Activated T-cell treated with anti-CD3 and anti-CD28 coated beads, Interleukin-2, amount 50 U/mL, for 4 hours (primary cell): ENCODE measurements at regions not wholly inside any gene's neighbourhood (a gene's known extent, or its start where the extent isn't known, plus 50 kb on each side); places are given as distances from the start of the nearest gene placed in this dataset.
"Not testable (repeated sequence)": the region's sequence is repeated elsewhere in the genome, so short reads cannot be mapped to it uniquely, and the experiment has no call there.

Experiments used
- ATAC-seq, 2 donors: fragments of 200-7000 bp; cut with Tn5 transposase; one replicate each; pipeline ENCODE4 v1.10.0; 2021
- DNase-seq: peaks from one replicate; pipeline ENCODE4 v3.0.0-alpha.2; 2020
- H3K27me3 Mint-ChIP-seq: one replicate; pipeline ENCODE4 v1.8.0; 2021; ENCODE audit warnings: low read depth, mixed read lengths
- H3K36me3 Mint-ChIP-seq: one replicate; pipeline ENCODE4 v1.8.0; 2022; ENCODE audit warnings: mixed read lengths; ENCODE audit not compliant: insufficient read depth
- H3K4me1 Mint-ChIP-seq: one replicate; pipeline ENCODE4 v1.8.0; 2021; ENCODE audit warnings: low read depth, mixed read lengths
- H3K4me3 Mint-ChIP-seq: one replicate; pipeline ENCODE4 v1.8.0; 2021; ENCODE audit warnings: mild to moderate bottlenecking, moderate library complexity, mixed read lengths
- H3K9me3 Mint-ChIP-seq: one replicate; pipeline ENCODE4 v1.8.0; 2021; ENCODE audit warnings: mixed read lengths

- DNase-seq, H3K4me3 Mint-ChIP-seq, ATAC-seq, H3K36me3 Mint-ChIP-seq, H3K27me3 Mint-ChIP-seq, H3K9me3 Mint-ChIP-seq: not testable (repeated sequence)
- H3K4me1 Mint-ChIP-seq, result peaks cover 32% of the 10 kb centered on the region
Measured at GRCh38 chr15:92804610-92804936, 95.6 kb upstream of the CHD2 start.

- peaks cover 35% of the 10 kb centered on the region for H3K4me1 Mint-ChIP-seq
- DNase-seq (no peak), ATAC-seq (no peak)
- peaks cover 2% of the 10 kb centered on the region for H3K36me3 Mint-ChIP-seq
- H3K4me3 Mint-ChIP-seq, result no peak overlapping the region
- H3K9me3 Mint-ChIP-seq, result no peaks in the 10 kb centered on the region
- no peaks in the 10 kb centered on the region for H3K27me3 Mint-ChIP-seq
Measured at GRCh38 chr15:92805080-92805690, 94.9 kb upstream of the CHD2 start.

GRCh38 chr15:92806171-92806570 lies 94.0 kb upstream of the CHD2 start:
- peaks cover 42% of the 10 kb centered on the region for H3K4me1 Mint-ChIP-seq
- not testable (repeated sequence) for H3K4me3 Mint-ChIP-seq, H3K36me3 Mint-ChIP-seq, H3K9me3 Mint-ChIP-seq, DNase-seq, H3K27me3 Mint-ChIP-seq, ATAC-seq

GRCh38 chr15:92806763-92807162 lies 93.4 kb upstream of the CHD2 start:
- Mint-ChIP-seq H3K4me3 (no peak overlapping the region), H3K27me3 (no peaks in the 10 kb centered on the region), H3K9me3 (no peaks in the 10 kb centered on the region), H3K4me1 (peaks cover 44% of the 10 kb centered on the region), H3K36me3 (peaks cover 2% of the 10 kb centered on the region)
- ATAC-seq, result no peak
- no peak for DNase-seq

GRCh38 chr15:92807971-92808571 lies 92.1 kb upstream of the CHD2 start:
- no peaks in the 10 kb centered on the region for H3K9me3 Mint-ChIP-seq
- peak overlapping the region; percentile 90 for H3K4me3 Mint-ChIP-seq
- peaks cover 48% of the 10 kb centered on the region for H3K4me1 Mint-ChIP-seq
- DNase-seq, result no peak
- H3K36me3 Mint-ChIP-seq, result peaks cover 2% of the 10 kb centered on the region
- ATAC-seq, result no peak
- no peaks in the 10 kb centered on the region for H3K27me3 Mint-ChIP-seq

- peaks cover 2% of the 10 kb centered on the region for H3K36me3 Mint-ChIP-seq
- ATAC-seq (no peak), DNase-seq (no peak)
- no peaks in the 10 kb centered on the region for H3K9me3 Mint-ChIP-seq
- no peaks in the 10 kb centered on the region for H3K27me3 Mint-ChIP-seq
- H3K4me1 Mint-ChIP-seq, result peaks cover 50% of the 10 kb centered on the region
- peak overlapping the region; percentile 90 for H3K4me3 Mint-ChIP-seq
Measured at GRCh38 chr15:92808598-92809063, 91.5 kb upstream of the CHD2 start.

- H3K4me3 Mint-ChIP-seq, result peak overlapping the region; percentile 90
- DNase-seq, result peak; percentile 98
- H3K4me1 Mint-ChIP-seq, result peaks cover 50% of the 10 kb centered on the region
- no peaks in the 10 kb centered on the region for H3K27me3 Mint-ChIP-seq
- H3K36me3 Mint-ChIP-seq, result peaks cover 2% of the 10 kb centered on the region
- peak; percentile 86 to 91 for ATAC-seq
- H3K9me3 Mint-ChIP-seq, result no peaks in the 10 kb centered on the region
Measured at GRCh38 chr15:92809064-92809879, 90.9 kb upstream of the CHD2 start.

- Mint-ChIP-seq H3K9me3 (no peaks in the 10 kb centered on the region), H3K36me3 (peaks cover 2% of the 10 kb centered on the region), H3K4me3 (peak overlapping the region; percentile 90), H3K27me3 (no peaks in the 10 kb centered on the region), H3K4me1 (peaks cover 48% of the 10 kb centered on the region)
- DNase-seq (no peak), ATAC-seq (no peak)
Measured at GRCh38 chr15:92809880-92810361, 90.2 kb upstream of the CHD2 start.

GRCh38 chr15:92810418-92811138 lies 89.5 kb upstream of the CHD2 start:
- Mint-ChIP-seq H3K9me3 (no peaks in the 10 kb centered on the region), H3K4me1 (peaks cover 46% of the 10 kb centered on the region), H3K4me3 (peak overlapping the region; percentile 90), H3K27me3 (no peaks in the 10 kb centered on the region), H3K36me3 (peaks cover 2% of the 10 kb centered on the region)
- ATAC-seq, result no peak
- DNase-seq, result no peak

GRCh38 chr15:92811148-92811913 lies 88.8 kb upstream of the CHD2 start:
- ATAC-seq (no peak), DNase-seq (no peak)
- H3K4me1 Mint-ChIP-seq, result peaks cover 44% of the 10 kb centered on the region
- H3K4me3 Mint-ChIP-seq, result peak overlapping the region; percentile 90
- no peaks in the 10 kb centered on the region for H3K27me3 Mint-ChIP-seq
- H3K36me3 Mint-ChIP-seq, result peaks cover under 1% of the 10 kb centered on the region
- no peaks in the 10 kb centered on the region for H3K9me3 Mint-ChIP-seq

GRCh38 chr15:92812271-92812670 lies 87.9 kb upstream of the CHD2 start:
- Mint-ChIP-seq H3K4me1 (peaks cover 44% of the 10 kb centered on the region), H3K9me3 (no peaks in the 10 kb centered on the region), H3K36me3 (no peaks in the 10 kb centered on the region), H3K27me3 (no peaks in the 10 kb centered on the region), H3K4me3 (no peak overlapping the region)
- no peak for DNase-seq
- no peak for ATAC-seq

- H3K4me1 Mint-ChIP-seq, result peaks cover 46% of the 10 kb centered on the region
- no peak for ATAC-seq
- peak overlapping the region; percentile 59 for H3K4me3 Mint-ChIP-seq
Measured at GRCh38 chr15:92813485-92813884, 86.6 kb upstream of the CHD2 start.

GRCh38 chr15:92817339-92817886 lies 82.7 kb upstream of the CHD2 start:
- DNase-seq, result no peak

More at GRCh38 chr15:92813485-92813884, 86.6 kb upstream of the CHD2 start:
- Mint-ChIP-seq H3K27me3 (no peaks in the 10 kb centered on the region), H3K9me3 (no peaks in the 10 kb centered on the region), H3K36me3 (no peaks in the 10 kb centered on the region)
- no peak for DNase-seq

More at GRCh38 chr15:92817339-92817886, 82.7 kb upstream of the CHD2 start:
- H3K27me3 Mint-ChIP-seq, result no peaks in the 10 kb centered on the region
- H3K36me3 Mint-ChIP-seq, result no peaks in the 10 kb centered on the region
- H3K9me3 Mint-ChIP-seq, result no peaks in the 10 kb centered on the region
- ATAC-seq, result no peak
- peak overlapping the region; percentile 5 for H3K4me3 Mint-ChIP-seq
- H3K4me1 Mint-ChIP-seq, result peaks cover 59% of the 10 kb centered on the region
